ENCODE measurements at regions not wholly inside any gene's neighbourhood (a gene's known extent, or its start where the extent isn't known, plus 50 kb on each side); places are given as distances from the start of the nearest gene placed in this dataset.

- Histone ChIP-seq H4K91ac (ENCODE audit: insufficient read depth, low read depth, low read length) (no peak overlapping the region; the same call in 1 of the 2 replicates), H3K4me1 (ENCODE audit: control insufficient read depth, insufficient read depth, low read length) (peaks cover 3% of the 10 kb centered on the region), H3K56ac (ENCODE audit: extremely low read depth, insufficient read depth, low read length) (no peak overlapping the region), H3K14ac (replicated peaks; ENCODE audit: low read depth, low read length) (no peak overlapping the region), H3K18ac (ENCODE audit: low read depth, low read length) (no peak overlapping the region), H2BK15ac (ENCODE audit: low read depth, low read length) (no peak overlapping the region), H2BK5ac (ENCODE audit: low read depth, low read length, poor library complexity, severe bottlenecking) (no peak overlapping the region), H2AFZ (replicated peaks; ENCODE audit: low read length, poor library complexity) (no peak overlapping the region), H2AK5ac (ENCODE audit: low read depth, low read length) (no peak overlapping the region), H2BK120ac (ENCODE audit: low read depth, low read length) (no peak overlapping the region), H3K4me3 (ENCODE audit: insufficient read depth, low read depth, low read length) (no peak overlapping the region), H4K20me1 (ENCODE audit: insufficient read depth, low read length) (no peaks in the 10 kb centered on the region), H2AK9ac (replicated peaks; ENCODE audit: low read depth, low read length, poor library complexity) (no peak overlapping the region), H3K9me1 (ENCODE audit: insufficient read depth, low read length) (0 out of 2 replicates have a peak, but pooled peaks cover 3% of the 10 kb centered on the region), H2BK20ac (ENCODE audit: low read depth, low read length) (no peak overlapping the region), H3K23ac (ENCODE audit: low read depth, low read length) (no peak overlapping the region), H4K5ac (ENCODE audit: low read depth, low read length) (no peak overlapping the region), H4K8ac (ENCODE audit: low read depth in 2 of 2, low read length in 2 of 2) (peak overlapping the region in 1 of 2 experiments; percentile 1; a peak in 1 of 4 replicates), H3K27ac (ENCODE audit: insufficient read depth, low read length) (no peak overlapping the region), H3K9ac (ENCODE audit: low read depth, low read length) (no peak overlapping the region), H3K9me3 (ENCODE audit: control insufficient read depth, insufficient read depth, low read length) (peaks cover 4% of the 10 kb centered on the region), H3K79me1 (ENCODE audit: low read depth in 1 of 2, low read length in 2 of 2) (no peaks in the 10 kb centered on the region), H3K4ac (ENCODE audit: low read depth, low read length) (no peak overlapping the region), H3K36me3 (ENCODE audit: control insufficient read depth, insufficient read depth, low read length) (no peaks in the 10 kb centered on the region), H3K27me3 (ENCODE audit: control insufficient read depth, insufficient read depth, low read length) (no peaks in the 10 kb centered on the region; the same call in 1 of the 2 replicates), H3K4me2 (ENCODE audit: low read depth, low read length) (no peak overlapping the region)
- TF ChIP-seq RFX5 (IDR thresholded peaks at IDR 0.05; ENCODE audit: low read depth, low read length), result no peak
- no peak for TF ChIP-seq POLR2A (IDR thresholded peaks at IDR 0.05; ENCODE audit: low read depth, low read length)
- no peak for TF ChIP-seq CHD1 (IDR thresholded peaks at IDR 0.05; ENCODE audit: low read depth, low read length)
- no peak for TF ChIP-seq MXI1 (IDR thresholded peaks at IDR 0.05; ENCODE audit: borderline replicate concordance, low read depth, low read length)
- TF ChIP-seq USF2 (IDR thresholded peaks at IDR 0.05; ENCODE audit: low read depth, low read length), result no peak
- no peak for TF ChIP-seq RCOR1 (IDR thresholded peaks at IDR 0.05; ENCODE audit: insufficient replicate concordance, low read length)
- TF ChIP-seq SMC3 (IDR thresholded peaks at IDR 0.05; ENCODE audit: low read depth, low read length), result no peak
- TF ChIP-seq, protein P1, sequence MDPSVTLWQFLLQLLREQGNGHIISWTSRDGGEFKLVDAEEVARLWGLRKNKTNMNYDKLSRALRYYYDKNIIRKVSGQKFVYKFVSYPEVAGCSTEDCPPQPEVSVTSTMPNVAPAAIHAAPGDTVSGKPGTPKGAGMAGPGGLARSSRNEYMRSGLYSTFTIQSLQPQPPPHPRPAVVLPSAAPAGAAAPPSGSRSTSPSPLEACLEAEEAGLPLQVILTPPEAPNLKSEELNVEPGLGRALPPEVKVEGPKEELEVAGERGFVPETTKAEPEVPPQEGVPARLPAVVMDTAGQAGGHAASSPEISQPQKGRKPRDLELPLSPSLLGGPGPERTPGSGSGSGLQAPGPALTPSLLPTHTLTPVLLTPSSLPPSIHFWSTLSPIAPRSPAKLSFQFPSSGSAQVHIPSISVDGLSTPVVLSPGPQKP (IDR thresholded peaks at IDR 0.05; ENCODE audit: borderline replicate concordance, low read depth, low read length), result no peak
- TF ChIP-seq, protein P2, sequence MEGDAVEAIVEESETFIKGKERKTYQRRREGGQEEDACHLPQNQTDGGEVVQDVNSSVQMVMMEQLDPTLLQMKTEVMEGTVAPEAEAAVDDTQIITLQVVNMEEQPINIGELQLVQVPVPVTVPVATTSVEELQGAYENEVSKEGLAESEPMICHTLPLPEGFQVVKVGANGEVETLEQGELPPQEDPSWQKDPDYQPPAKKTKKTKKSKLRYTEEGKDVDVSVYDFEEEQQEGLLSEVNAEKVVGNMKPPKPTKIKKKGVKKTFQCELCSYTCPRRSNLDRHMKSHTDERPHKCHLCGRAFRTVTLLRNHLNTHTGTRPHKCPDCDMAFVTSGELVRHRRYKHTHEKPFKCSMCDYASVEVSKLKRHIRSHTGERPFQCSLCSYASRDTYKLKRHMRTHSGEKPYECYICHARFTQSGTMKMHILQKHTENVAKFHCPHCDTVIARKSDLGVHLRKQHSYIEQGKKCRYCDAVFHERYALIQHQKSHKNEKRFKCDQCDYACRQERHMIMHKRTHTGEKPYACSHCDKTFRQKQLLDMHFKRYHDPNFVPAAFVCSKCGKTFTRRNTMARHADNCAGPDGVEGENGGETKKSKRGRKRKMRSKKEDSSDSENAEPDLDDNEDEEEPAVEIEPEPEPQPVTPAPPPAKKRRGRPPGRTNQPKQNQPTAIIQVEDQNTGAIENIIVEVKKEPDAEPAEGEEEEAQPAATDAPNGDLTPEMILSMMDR (conservative IDR thresholded peaks at IDR 0.05; ENCODE audit: low read depth, low read length), result no peak
- TF ChIP-seq CEBPB (IDR thresholded peaks at IDR 0.05; ENCODE audit: low read depth, low read length), result no peak
- TF ChIP-seq FOS (IDR thresholded peaks at IDR 0.05; ENCODE audit: low read depth, low read length), result no peak
- no peak for TF ChIP-seq BHLHE40 (IDR thresholded peaks at IDR 0.05; ENCODE audit: low read depth, low read length)
- TF ChIP-seq MAFK (IDR thresholded peaks at IDR 0.05; ENCODE audit: low read depth, low read length), result no peak
- no peak for TF ChIP-seq RAD21 (IDR thresholded peaks at IDR 0.05; ENCODE audit: low read length)
- TF ChIP-seq NFE2L2 (IDR thresholded peaks at IDR 0.05; ENCODE audit: low read depth, low read length), result no peak
- ChIA-PET POLR2A (ENCODE audit: unreplicated experiment) (no interaction called here), CTCF (no interaction called here)
- no peak for ATAC-seq (ENCODE audit: low read depth)
- DNase-seq, result no peak
- dilution Hi-C loops (cut with HindIII; ENCODE audit: low sequenced_read_pairs, unreplicated experiment), result no loop called here
- intact Hi-C loops (cut with micrococcal nuclease), result no loop called here
- no TSS peak for BruUV-seq (replicated peaks)
- WGBS, 2 experiments (ENCODE audit: extremely low coverage in 2 of 2, insufficient read length in 1 of 2), result 72% methylated on average over 2 of the region's 3 CpGs; no CpG with 5 or more reads in 1 of the 2 experiments
- in situ Hi-C loops (cut with MboI; ENCODE audit: low sequenced_read_pairs), result loop anchor here (25.0 kb wide), 1 partner anchor 734 kb away; no protein-coding TSS in a partner anchor
Observed at GRCh38 chr14:89028462-89029134, 204.1 kb downstream of the TTC8 start.

Data from IMR-90 (cell line).